GM12864 (cell line): ENCODE measurements at regions not wholly inside any gene's neighbourhood (a gene's known extent, or its start where the extent isn't known, plus 50 kb on each side); places are given as distances from the start of the nearest gene placed in this dataset.

ENCODE experiments used
- DNase-seq: peaks from one replicate; pipeline ENCODE4 v3.0.0-alpha.2; 2011; ENCODE audit warnings: low read depth
- H3K4me3 ChIP-seq: 2 replicates; pipeline ENCODE4 v1.5.1; 2011; ENCODE audit warnings: mild to moderate bottlenecking, low read depth, low read length, control low read depth
- CTCF ChIP-seq: IDR thresholded peaks from 2 replicates; pipeline ENCODE4 v1.5.1; 2011; ENCODE audit warnings: low read depth, mild to moderate bottlenecking, moderate library complexity, low read length, control low read depth, inconsistent platforms; ENCODE audit errors: missing control alignments

DNA sequence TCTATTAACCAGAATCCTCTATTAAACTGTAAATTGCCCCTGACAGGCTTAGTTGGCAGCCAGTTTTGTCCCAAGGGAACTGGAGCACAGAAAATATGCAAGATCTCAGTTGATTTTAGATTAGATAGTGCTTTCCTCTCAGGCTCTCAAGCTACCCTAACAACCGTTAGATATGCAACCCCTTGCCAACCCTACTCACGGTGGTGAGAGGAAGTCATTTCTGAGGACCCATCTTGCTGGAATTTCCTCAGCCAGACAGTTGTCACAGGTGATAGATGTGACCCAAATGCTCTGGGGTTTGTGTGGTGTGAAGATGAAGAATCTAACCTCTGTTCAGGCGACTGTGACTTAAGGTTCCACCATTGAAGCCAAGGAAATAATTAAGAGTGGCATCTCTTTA is 447.1 kb downstream of the MID1IP1 start:
- TF ChIP-seq CTCF = no peak
- no peak overlapping the region for H3K4me3 ChIP-seq
- no peak for DNase-seq

DNA sequence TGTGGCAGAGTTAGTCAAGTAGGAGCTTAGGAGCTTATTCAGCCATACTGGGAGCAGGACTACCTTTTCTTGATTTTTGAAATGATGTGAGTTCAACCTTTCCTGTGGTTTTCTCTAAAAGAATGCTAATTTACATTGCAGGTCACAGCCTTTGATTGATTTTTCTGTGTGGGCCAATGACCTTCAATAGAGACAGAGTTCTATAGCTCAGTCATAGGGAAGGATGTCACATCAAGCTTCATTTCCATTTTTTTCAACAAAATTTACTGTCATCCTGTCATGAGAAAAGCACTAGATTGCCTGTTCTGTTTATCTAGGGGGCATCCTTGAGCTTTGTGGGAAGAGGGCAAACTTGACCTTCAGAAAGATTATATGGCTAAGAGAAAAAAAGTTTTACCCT is 448.7 kb downstream of the MID1IP1 start:
- no peak for TF ChIP-seq CTCF
- H3K4me3 ChIP-seq = no peak overlapping the region
- DNase-seq = no peak

DNA sequence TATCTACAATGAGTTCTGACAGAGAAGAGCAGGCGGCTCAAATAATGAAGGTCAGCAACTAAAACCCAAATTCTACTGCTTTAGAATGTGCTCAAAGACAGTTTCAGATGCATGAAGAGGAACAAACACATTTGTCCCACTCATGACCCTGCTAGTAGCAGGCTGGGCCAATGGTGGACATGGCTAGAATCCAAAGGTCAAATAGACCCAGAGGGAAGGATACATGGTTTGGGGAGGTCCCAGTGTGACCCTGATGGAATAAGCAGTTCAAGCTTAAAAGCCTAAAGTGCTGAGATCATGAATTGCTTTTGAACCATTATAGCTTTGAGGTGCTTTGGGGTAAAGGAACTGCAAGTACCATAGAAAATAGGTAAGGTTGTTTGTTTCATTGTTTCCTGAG is 450.7 kb downstream of the MID1IP1 start:
- no peak for TF ChIP-seq CTCF
- DNase-seq = no peak
- H3K4me3 ChIP-seq = no peak overlapping the region

DNA sequence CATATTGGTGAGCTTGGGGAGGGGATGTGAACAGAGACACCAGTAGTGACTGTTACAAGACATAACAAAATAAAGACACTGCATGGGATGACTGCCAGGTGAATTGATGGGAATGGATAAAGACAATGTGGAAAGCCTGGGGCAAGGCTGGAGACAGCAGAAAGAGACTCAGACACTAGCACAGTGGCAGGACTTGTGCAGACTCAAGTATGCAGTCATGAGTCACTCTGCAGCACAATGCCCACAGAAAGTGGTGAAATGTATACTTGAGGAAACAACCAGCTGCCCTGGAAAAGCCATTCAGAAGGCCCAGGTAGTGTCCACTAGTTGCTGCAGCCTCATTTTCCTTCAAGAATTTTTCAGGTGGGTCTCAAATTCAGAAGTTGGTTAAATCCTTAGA is 452.3 kb downstream of the MID1IP1 start:
- no peak overlapping the region for H3K4me3 ChIP-seq
- TF ChIP-seq CTCF = no peak
- no peak for DNase-seq

GRCh38 chrX:39258331-39258730 is 457.1 kb downstream of the MID1IP1 start:
- TF ChIP-seq CTCF = no peak
- DNase-seq = no peak
- H3K4me3 ChIP-seq = no peak overlapping the region

GRCh38 chrX:39260965-39261364 is 459.7 kb downstream of the MID1IP1 start:
- no peak for TF ChIP-seq CTCF
- no peak for DNase-seq
- H3K4me3 ChIP-seq = no peak overlapping the region

- no peak overlapping the region for H3K4me3 ChIP-seq
- peak; percentile 43 for TF ChIP-seq CTCF
- no peak for DNase-seq
These were observed 460.3 kb downstream of the MID1IP1 start for GRCh38 chrX:39261446-39262147.
